Parathyroid adenoma (tissue), 2 donors: ENCODE measurements at regions not wholly inside any gene's neighbourhood (a gene's known extent, or its start where the extent isn't known, plus 50 kb on each side); places are given as distances from the start of the nearest gene placed in this dataset.

Experiments
- H2AFZ ChIP-seq: fragments of 300-600 bp; sonication (generic); one replicate; pipeline ENCODE4 v1.7.0; 2017; ENCODE audit warnings: antibody characterized with exemption, mild to moderate bottlenecking
- H3K27ac ChIP-seq: fragments of 300-600 bp; sonication (generic); one replicate; pipeline ENCODE4 v1.7.0; 2017
- H3K27me3 ChIP-seq: fragments of 300-600 bp; sonication (generic); one replicate; pipeline ENCODE4 v1.7.0; 2017; ENCODE audit warnings: low read length; ENCODE audit not compliant: control insufficient read depth, insufficient read depth
- H3K36me3 ChIP-seq: fragments of 300-600 bp; sonication (generic); one replicate; pipeline ENCODE4 v1.7.0; 2017; ENCODE audit warnings: low read length; ENCODE audit not compliant: control insufficient read depth, insufficient read depth
- H3K4me1 ChIP-seq: fragments of 300-600 bp; sonication (generic); one replicate; pipeline ENCODE4 v1.7.0; 2017; ENCODE audit warnings: control low read depth
- H3K4me2 ChIP-seq: fragments of 300-600 bp; sonication (generic); one replicate; pipeline ENCODE4 v1.7.0; 2017; ENCODE audit warnings: low read length
- H3K4me3 ChIP-seq: fragments of 300-600 bp; sonication (generic); one replicate; pipeline ENCODE4 v1.7.0; 2017; ENCODE audit warnings: low read depth, low read length
- H3K79me2 ChIP-seq: fragments of 300-600 bp; sonication (generic); one replicate; pipeline ENCODE4 v1.7.0; 2017; ENCODE audit warnings: control low read depth
- H3K9ac ChIP-seq: fragments of 300-600 bp; sonication (generic); one replicate; pipeline ENCODE4 v1.7.0; 2017; ENCODE audit warnings: mild to moderate bottlenecking
- H3K9me3 ChIP-seq: fragments of 300-600 bp; sonication (generic); one replicate; pipeline ENCODE4 v1.7.0; 2017; ENCODE audit warnings: low read length; ENCODE audit not compliant: control insufficient read depth
- CTCF ChIP-seq: fragments of 300-600 bp; sonication (generic); IDR thresholded peaks from one replicate; pipeline ENCODE4 v1.7.0; 2017; ENCODE audit warnings: antibody characterized with exemption, mild to moderate bottlenecking
- donor health status: primary hyperparathyroidism.

GRCh38 chr5:123722451-123722850 lies 210.5 kb downstream of the CSNK1G3 start:
- H3K4me1 ChIP-seq, result no peaks in the 10 kb centered on the region
- no peak overlapping the region for H3K4me3 ChIP-seq
- no peak for TF ChIP-seq CTCF
- no peak overlapping the region for H3K27ac ChIP-seq
- H3K27me3 ChIP-seq, result no peaks in the 10 kb centered on the region
- H3K4me2 ChIP-seq, result no peak overlapping the region
- H3K79me2 ChIP-seq, result no peaks in the 10 kb centered on the region
- no peak overlapping the region for H3K9ac ChIP-seq
- no peaks in the 10 kb centered on the region for H3K9me3 ChIP-seq
- no peak overlapping the region for H2AFZ ChIP-seq
- H3K36me3 ChIP-seq, result no peaks in the 10 kb centered on the region

- no peak overlapping the region for H3K27ac ChIP-seq
- no peaks in the 10 kb centered on the region for H3K27me3 ChIP-seq
- H3K4me3 ChIP-seq, result no peak overlapping the region
- H3K4me1 ChIP-seq, result no peaks in the 10 kb centered on the region
- no peaks in the 10 kb centered on the region for H3K36me3 ChIP-seq
- no peak overlapping the region for H2AFZ ChIP-seq
- TF ChIP-seq CTCF, result no peak
- no peaks in the 10 kb centered on the region for H3K9me3 ChIP-seq
- H3K9ac ChIP-seq, result no peak overlapping the region
- no peak overlapping the region for H3K4me2 ChIP-seq
- no peaks in the 10 kb centered on the region for H3K79me2 ChIP-seq
Observed at GRCh38 chr5:123721675-123722276, 209.8 kb downstream of the CSNK1G3 start.

GRCh38 chr5:123720955-123721354 lies 209.0 kb downstream of the CSNK1G3 start:
- no peak overlapping the region for H3K9ac ChIP-seq
- no peaks in the 10 kb centered on the region for H3K36me3 ChIP-seq
- TF ChIP-seq CTCF, result no peak
- no peaks in the 10 kb centered on the region for H3K79me2 ChIP-seq
- H2AFZ ChIP-seq, result no peak overlapping the region
- no peak overlapping the region for H3K27ac ChIP-seq
- no peaks in the 10 kb centered on the region for H3K4me1 ChIP-seq
- H3K4me3 ChIP-seq, result no peak overlapping the region
- no peak overlapping the region for H3K4me2 ChIP-seq
- H3K9me3 ChIP-seq, result no peaks in the 10 kb centered on the region
- H3K27me3 ChIP-seq, result no peaks in the 10 kb centered on the region

DNA sequence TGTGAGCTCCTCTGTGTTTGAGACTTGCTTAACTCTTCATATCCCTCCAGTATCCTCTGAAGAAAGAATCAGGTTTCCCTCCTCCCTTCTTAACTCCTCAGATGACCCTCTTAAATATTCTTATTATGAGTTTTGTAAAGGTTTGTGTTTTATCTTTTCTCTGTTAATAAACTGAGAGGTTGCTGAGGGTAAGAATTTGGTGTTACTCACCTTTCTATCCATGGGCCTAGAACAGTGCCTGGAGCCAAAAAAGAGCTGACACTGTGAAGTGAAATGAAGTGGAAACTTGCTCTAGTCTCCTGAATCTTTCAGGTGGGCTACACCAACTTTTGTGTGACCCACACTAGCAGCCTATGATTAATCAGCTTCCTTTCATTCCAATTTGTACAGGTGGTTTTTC lies 208.4 kb downstream of the CSNK1G3 start:
- H3K4me2 ChIP-seq, result no peak overlapping the region
- H3K27ac ChIP-seq, result no peak overlapping the region
- H3K36me3 ChIP-seq, result no peaks in the 10 kb centered on the region
- no peak for TF ChIP-seq CTCF
- H3K79me2 ChIP-seq, result no peaks in the 10 kb centered on the region
- no peaks in the 10 kb centered on the region for H3K9me3 ChIP-seq
- no peak overlapping the region for H2AFZ ChIP-seq
- H3K27me3 ChIP-seq, result no peaks in the 10 kb centered on the region
- no peak overlapping the region for H3K9ac ChIP-seq
- no peaks in the 10 kb centered on the region for H3K4me1 ChIP-seq
- no peak overlapping the region for H3K4me3 ChIP-seq

DNA sequence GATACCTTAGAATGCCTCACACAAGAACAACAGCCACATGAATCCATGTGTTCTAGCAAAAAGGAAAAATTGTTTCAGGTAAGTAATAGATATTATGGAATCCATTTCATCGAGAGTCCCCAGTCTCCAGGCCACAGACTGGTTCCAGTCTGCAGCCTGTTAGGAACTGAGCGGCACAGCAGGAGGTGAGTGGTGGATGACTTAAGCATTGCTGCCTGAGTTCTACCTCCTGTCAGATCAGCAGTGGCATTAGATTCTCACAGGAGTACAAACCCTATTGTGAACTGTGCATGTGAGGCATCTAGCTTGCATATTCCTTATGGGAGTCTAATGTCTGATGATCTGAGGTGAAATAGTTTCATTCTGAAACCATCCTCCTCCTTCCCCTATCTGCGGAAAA lies 207.0 kb downstream of the CSNK1G3 start:
- no peak overlapping the region for H3K9ac ChIP-seq
- no peak overlapping the region for H3K4me3 ChIP-seq
- no peak overlapping the region for H3K4me2 ChIP-seq
- no peaks in the 10 kb centered on the region for H3K4me1 ChIP-seq
- H3K9me3 ChIP-seq, result no peaks in the 10 kb centered on the region
- TF ChIP-seq CTCF, result no peak
- no peak overlapping the region for H2AFZ ChIP-seq
- no peak overlapping the region for H3K27ac ChIP-seq
- H3K27me3 ChIP-seq, result no peaks in the 10 kb centered on the region
- no peaks in the 10 kb centered on the region for H3K36me3 ChIP-seq
- H3K79me2 ChIP-seq, result no peaks in the 10 kb centered on the region
